GM18507 (cell line): ENCODE measurements at regions not wholly inside any gene's neighbourhood (a gene's known extent, or its start where the extent isn't known, plus 50 kb on each side); places are given as distances from the start of the nearest gene placed in this dataset.

Source experiments
- DNase-seq: peaks from one replicate; pipeline ENCODE4 v3.0.0; 2011; ENCODE audit warnings: low read depth; ENCODE audit not compliant: insufficient read length; ENCODE audit errors: extremely low spot score
- FAIRE-seq: peaks from 2 replicates; lab custom pipeline; 2011; peaks lifted over from hg19 to GRCh38; lab: Jason Lieb, UNC

DNA sequence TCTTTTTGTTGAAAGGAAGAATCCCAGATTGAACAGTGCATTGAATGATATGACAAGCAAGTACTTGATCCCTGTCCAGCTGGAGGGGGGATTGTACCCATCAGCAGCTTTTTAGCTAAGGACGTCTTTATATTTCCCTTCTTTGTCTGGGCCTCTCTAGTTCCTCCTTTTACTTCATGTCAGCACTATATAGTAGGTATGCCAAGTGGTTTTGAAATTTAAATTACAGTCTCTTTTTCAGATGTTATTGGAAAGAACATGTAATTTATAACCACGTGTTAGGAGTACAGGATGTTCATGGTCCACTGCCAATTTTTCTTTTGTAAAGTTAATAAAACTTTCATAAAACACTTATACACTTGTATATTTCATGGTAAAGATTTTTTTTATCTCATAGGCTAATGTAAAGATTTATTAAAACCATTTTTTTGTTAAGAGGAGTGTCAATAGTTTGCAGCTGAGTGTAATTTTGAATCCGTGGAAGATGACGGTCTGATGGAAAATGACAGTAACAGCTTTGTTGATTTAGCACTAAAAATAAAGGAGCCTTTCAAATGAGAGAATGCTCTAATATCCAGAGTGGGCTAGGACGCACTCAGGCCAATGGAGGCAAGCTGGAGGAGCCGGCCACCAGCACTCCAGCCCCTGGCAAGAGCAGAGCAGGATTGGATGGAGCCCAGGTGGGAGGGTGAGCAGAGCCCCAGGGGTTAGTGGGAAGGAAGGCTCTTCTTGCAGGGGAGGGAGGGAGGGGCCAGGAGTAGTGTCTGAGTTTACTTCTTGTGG is 488.3 kb downstream of the INSC start:
- no peak for DNase-seq
- FAIRE-seq: no peak

DNA sequence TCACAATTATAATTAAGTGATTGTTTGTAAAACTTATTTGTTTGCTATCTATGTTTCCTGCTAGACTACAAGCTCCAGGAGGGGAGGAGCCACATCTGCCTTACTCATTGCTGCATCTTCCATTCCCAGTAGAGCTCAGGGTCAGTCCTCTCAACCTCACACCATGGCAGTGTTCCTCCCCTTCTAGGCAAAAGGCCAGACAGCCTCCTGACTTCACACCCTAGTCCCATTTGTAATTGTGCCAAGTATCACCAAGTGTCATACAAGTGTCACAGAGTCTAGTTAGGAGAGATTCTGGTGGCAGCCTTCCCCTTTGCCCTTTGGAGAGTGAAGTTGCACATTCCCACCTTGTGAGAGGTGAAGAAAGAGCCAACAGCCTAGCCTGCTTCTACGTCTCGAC is 490.4 kb downstream of the INSC start:
- FAIRE-seq (no peak), DNase-seq (no peak)

DNA sequence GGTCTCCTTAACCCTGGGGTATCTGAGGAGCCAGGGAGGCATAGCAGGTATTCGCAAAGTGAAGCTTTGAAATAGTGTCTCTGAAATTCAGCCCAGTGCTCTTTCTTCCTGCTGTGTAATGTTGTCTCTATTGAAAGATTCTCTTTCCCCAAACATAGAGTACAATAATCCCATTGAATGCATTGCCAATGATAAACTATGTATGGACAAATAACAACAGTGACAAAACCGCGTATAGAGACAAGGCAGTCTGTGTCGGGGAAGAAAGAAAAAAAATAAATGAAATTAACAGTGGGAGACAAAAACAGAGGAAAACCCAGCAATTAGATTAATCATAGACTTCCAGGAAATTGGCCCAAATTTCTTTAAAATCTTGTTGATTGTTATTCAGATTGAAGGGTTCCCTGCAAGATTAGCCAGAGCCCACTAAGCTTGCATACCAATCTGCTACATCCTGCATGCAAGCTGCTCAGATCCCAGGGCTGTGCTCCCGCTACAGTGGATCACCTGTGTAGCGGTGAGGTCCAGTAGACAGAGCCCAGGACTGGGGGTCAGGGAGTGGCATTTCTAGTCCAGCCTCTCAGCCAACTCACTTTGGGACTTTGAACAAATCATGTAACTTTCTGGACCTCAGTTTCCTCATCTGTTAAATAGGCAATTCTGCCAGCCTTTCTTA is 492.8 kb downstream of the INSC start:
- no peak for FAIRE-seq

DNA sequence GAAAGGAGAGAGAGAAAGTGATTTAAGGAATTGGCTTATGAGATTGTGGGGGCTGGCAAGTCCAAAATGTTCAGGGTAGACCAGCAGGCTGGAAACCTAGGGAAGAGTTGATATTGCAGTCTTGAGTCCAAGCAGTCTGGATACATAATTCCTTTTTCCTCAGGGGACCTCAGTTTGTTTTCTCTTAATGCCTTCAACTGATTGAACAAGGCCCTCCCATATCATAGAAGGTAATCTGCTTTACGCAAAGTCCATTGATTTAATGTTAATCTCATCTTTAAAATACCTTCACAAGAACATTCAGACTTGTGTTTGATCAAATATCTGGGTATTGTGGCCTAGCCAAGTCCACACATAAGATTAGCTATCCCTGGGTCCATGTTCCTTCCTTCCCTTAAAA is 494.7 kb downstream of the INSC start:
- FAIRE-seq (no peak), DNase-seq (no peak)

More for the DNA sequence above, 492.8 kb downstream of the INSC start:
- no peak for DNase-seq

DNA sequence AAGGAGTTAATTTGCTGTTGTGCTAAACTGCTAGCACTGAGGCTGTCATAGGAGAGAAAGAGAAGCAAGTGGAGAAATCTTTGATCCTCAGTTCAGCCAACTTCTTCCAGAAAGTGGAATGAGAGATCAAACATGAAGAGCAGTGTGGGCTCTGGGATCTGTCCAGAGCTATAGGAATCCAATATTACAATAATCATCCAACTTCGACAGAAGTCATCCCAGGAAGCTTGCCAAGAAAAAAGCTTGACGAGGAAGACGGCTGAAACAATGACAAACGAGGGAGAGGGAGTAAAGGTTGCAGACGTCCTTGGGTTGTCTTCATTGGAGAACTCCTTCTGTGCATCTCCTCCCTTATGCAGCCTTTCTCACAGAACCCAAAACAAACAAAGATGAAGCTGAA is 496.2 kb downstream of the INSC start:
- DNase-seq (no peak), FAIRE-seq (no peak)

DNA sequence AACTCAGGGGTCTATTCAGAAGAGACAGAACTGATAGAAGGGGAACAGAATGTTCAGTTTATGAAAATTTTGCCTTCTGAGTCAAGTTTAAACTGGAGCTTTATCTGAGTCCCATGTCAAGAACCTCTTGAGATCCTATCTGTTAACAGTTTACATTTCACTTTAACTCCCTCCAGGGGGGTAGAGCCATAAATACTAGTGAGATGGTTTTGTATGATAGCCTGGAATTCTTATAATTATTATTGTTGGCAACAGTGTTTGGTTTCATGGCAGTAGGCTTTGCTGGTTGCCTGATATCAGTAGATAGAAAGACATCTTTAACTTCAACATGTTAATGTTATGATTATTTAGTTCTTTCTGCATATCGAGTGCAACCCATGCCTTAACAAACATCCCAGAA is 498.5 kb downstream of the INSC start:
- DNase-seq: no peak
- FAIRE-seq: no peak

DNA sequence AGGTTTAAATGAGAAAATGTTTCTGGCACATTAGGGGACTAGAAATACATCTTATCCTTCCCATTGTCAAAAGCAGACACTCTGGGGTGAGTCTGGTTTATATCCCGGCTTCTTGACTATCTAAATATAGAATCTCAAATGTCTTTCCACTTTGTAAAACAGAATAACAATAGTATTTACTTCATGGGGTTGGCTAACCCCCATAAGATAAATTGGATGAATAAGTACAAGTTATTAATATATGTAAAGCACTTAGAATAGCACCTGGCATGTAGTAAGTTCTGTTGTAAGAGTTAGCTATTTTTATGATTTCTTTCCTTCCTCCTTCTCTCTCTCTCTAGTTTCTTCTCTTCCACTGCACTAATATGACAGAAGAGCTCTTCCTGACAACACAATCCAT is 499.1 kb downstream of the INSC start:
- no peak for DNase-seq
- FAIRE-seq: no peak

DNA sequence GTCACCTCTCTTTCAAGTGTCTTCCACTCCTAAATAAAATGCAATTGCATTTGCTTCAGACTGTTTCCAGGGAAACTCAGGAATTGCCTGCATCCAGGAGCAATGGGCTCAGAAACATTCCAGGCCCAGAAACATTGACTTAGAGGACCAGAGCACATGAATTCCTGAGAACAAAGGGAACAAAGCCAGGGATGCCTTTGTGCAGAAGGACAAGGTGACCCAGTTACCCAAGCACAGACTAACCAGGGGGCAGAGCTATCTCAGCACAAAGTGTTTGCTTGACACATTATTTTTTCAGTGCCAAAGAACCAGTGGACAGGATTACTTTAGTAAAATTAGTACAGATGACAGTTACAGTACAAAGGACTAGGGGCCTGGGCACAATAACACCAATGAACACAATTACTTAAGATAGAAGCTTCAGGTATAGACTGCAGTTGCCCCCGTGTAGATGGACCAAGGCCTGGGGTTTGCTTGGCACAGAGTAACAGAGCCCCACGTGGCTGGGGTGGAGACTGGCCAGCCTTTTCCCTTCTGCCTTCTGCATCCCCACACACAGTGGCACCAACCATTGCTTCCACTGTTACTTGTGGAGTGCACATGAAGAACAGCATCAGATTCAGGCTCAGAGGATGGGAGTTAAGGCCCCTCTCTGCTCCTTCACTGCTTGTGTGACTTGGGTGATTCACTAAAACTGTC is 500.8 kb downstream of the INSC start:
- DNase-seq (no peak), FAIRE-seq (no peak)

DNA sequence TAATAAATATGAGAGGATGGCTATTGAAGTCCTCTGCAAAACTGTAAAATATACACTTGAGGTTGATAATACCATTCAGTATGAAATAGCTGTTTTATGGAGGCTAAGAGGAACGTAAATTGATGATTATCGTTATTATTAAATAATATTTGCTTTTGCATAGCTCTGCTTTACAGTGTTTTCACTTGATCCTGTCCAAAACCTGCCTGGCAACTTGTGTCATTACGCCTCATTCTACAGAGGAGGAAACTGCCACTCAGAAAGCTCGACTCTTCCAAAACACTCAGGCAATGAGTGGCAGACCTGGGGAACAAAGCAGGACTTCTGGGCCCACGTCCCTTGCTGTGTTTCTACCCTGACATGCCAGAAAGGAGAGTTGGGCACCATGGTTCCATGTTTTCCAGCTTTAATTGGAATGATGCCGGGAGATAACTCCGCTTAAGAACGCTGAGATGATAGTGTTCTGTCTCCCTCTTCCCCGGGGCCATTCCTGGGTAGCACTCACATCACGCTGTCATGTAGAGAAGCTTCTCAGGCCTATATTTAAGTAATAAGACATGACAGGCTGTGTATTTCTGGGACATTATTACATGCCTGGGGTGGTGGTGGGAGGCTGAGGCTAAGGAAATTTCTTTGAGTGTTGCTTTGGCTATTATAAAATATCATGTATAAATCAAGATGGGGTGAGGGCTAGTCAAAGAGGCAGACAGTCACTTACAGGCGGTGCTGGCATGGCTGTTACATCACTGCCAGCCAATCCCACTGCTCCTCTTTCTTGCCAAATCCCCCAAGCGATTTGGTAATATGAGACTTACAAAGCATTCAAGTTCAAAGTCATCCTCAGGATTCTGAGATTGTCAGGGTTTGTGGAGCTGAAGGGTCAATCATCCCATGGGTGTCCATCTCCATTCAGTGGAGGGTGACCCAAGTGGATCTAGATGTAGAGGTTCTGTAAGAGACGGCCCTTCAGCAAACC is 501.7 kb downstream of the INSC start:
- DNase-seq (no peak), FAIRE-seq (no peak)

DNA sequence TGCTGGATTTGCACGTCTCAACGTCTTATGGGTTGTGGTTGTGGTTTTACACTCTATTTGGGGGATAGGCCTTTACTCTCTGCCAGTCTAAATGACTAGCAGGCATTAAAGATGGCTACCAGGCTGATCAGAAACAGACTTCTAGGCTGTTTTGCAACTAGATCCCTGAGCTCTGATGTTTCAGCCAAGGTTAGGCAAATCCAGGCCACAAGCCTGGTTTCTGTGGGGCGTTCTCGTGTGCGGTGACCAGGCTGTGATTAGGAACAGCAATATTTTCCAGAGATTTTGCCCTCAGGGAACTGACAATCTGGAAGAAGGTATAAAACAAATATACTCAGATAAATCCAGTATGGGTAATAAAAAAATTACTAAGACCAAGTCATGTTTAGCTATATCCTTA is 502.4 kb downstream of the INSC start:
- no peak for FAIRE-seq

DNA sequence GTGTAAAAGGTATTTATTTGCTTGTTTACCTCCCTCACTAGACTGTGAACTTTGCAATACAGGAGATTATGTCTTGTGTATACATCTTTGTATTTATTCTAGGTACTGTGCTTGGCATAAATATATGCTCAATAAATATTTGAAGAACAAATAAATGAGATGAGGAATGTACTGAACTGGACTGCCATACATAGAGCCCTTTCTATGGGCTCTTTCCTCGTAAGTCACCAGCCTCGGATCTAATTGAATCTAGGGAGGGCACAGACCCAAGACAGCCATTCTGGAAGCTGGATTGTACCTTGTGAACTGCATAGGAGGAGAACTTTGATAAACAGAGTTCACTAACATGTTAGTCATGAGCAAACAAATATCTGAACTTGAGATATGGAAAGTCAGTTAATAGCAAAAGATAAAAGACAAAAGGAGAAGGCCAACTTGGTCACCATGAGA is 503.9 kb downstream of the INSC start:
- no peak for DNase-seq
- FAIRE-seq: no peak

More for the DNA sequence above, 502.4 kb downstream of the INSC start:
- no peak for DNase-seq

DNA sequence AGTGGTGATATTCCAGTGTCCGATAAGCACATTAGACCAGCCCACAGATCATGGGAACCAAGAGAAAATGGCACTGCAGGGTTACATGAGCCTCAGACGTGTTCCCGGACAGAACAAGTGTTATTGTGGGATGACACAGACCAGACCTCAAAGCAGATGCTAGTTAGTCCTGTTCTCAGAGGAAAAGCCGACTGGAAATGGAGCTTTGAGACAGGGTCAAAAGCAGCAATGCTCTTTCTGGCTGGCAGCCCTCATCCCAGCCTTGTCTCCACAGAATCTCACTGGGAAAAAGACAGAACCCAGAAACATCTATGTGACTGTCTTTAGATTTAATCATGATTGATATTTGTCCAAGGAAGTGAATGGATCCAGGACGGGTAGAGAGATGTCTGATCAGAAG is 506.8 kb downstream of the INSC start:
- FAIRE-seq: no peak
- no peak for DNase-seq

DNA sequence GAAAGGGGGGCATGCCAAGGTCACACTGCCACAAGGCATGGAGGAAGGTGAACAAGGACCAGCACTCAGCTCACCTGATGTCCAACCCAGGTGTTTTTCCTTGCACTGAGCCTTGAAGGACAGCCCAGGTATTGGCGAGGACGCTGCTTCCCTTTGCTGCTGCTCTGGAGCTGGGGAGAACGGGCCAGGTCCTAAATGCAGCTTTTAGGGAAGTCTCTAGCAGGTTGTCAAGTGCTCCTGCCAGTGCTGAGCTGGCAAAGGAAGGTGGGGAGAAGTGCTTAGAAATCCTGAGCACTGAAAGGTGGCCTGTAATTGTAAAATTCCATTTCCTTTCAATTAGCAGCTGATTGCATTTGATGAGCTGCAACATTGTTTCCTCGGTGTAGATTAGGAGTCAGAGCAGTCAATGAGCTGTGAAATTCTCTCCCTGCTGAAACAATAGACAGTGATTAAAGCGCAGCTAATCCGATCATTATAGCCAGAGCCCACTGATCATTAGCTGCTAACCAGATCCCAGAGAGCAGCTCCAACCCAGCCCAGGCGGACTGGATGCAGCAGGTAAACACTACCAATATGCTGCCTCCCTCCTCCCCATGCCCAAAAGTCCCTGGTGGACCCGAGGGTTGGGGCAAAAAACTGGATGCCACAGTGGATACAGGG is 507.6 kb downstream of the INSC start:
- FAIRE-seq (no peak), DNase-seq (no peak)

DNA sequence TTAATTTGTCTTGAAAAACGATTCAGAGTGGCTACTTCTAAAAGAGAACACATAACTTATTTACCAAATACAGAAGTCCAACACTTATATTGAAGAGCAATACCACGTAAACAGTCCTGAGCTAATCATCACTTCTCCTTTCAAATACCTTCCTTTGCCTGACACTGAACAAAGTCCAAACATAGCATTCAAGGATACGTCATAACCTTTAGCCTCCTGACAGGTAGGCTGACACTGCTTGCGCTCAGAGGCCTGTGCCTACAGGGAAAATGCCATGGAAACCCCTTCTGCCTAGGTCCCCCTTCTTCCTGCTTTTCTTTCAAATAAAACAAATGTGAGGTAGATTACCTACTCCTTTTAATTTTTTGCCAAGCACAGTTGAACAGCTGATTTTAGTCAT is 510.0 kb downstream of the INSC start:
- no peak for DNase-seq
- FAIRE-seq: no peak

DNA sequence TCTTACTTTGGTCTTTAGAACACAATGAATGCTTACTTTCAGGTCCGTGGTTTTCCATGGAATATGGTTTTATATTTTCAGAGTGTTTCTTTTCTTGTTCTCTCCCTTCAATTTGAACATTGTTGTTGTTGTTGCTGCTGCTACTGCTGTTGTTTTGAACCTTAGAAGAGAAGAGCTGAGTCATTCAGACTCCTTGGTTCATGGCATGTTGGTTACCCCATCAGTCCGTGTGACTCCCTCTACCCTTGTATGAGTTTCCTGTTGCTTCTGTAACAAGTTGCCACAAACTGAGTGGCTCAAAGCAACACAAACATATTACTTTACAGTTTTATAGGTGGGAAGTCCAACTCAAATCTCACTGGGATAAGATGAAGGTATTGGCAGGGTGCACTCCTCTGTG is 511.0 kb downstream of the INSC start:
- no peak for FAIRE-seq

DNA sequence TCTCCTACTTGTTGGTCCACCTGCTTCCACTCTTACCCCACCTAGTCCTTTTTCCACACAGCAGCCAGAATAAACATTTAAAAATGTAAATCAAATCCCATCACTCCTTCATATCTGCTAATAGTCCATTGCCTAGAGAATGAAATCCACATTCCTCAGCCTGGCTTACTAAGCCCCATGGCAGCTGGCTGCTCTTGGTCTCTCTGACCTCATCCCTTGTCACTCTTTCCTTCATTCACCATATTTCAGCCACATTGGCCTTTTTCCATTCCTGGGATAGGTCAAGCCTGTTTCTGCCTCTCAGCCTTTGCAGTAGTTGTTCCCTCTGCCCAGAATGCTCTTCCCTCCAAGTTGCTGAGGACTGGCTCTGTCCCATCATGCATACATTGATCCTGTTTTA is 512.8 kb downstream of the INSC start:
- FAIRE-seq (no peak), DNase-seq (no peak)

More for the DNA sequence above, 511.0 kb downstream of the INSC start:
- DNase-seq: no peak

DNA sequence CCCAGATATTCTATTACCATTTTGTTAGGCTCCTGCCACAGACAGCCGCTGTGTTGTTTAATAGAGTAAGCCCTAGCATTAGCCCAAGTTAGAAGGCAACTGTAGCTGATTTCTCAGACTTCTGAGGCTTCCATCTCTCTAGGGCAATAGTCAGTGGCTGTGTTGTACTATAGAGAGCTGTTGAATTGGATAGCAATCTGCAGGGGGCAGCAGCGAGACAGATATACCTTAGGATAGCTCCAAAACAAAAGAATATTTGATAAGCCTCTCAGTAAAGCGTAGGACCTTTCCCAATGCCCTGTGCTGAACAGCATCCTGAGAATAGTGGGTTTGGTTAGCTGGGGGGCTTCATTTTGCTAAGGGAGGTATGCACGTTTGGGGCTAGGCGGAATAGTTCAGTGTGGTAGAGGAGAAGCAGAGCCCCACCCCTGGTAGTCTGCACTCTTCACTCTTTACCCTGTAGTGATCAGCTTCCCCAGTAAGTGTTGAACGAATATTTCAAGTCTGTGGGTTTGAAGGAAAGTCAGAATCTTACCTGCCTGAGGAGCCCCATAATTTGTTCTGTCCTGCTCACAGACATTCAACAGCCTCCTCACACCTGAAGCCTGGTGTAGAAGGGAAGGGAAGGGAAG is 515.1 kb downstream of the INSC start:
- FAIRE-seq (no peak), DNase-seq (no peak)

DNA sequence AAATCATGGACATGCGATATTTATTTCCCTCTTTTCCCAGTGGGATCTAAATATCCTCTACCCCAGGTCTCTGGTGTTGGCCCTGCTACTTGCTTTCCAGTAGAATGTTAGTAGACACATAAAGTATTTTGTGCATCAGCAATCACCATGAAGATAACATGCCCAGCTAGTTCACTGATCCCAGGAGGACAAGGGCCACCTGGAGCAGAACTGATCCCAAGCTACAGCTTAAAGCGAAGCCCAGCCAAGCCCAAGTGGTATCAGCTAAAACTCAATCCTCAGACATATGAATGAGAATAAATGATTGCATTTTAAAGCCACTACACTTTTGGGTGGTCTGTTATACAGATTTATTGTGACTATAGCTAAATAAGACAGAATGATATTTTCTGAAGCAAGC is 516.2 kb downstream of the INSC start:
- DNase-seq (no peak), FAIRE-seq (no peak)

DNA sequence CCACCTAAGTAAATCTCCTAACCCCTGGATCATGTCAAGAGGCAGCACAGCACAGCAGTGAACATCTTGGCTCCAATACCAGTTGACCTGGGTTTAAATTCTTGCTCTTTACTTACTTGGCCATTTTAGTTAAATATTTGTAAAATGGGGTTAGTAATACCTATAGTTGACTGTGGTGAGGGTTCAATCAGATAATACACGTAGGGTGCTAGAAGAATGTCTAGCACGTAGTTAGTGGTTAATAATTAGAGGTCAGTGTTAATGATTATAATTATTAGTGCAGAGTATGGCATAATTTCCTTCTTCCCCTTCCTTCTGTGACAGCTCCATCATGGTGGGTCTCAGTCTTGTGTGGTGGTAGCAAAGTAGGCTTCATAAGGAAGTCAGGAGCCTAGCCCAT is 520.8 kb downstream of the INSC start:
- FAIRE-seq: no peak
- DNase-seq: no peak
